ENCODE measurements at regions not wholly inside any gene's neighbourhood (a gene's known extent, or its start where the extent isn't known, plus 50 kb on each side); places are given as distances from the start of the nearest gene placed in this dataset.
"Not testable (repeated sequence)": the region's sequence is repeated elsewhere in the genome, so short reads cannot be mapped to it uniquely, and the experiment has no call there.

DNA sequence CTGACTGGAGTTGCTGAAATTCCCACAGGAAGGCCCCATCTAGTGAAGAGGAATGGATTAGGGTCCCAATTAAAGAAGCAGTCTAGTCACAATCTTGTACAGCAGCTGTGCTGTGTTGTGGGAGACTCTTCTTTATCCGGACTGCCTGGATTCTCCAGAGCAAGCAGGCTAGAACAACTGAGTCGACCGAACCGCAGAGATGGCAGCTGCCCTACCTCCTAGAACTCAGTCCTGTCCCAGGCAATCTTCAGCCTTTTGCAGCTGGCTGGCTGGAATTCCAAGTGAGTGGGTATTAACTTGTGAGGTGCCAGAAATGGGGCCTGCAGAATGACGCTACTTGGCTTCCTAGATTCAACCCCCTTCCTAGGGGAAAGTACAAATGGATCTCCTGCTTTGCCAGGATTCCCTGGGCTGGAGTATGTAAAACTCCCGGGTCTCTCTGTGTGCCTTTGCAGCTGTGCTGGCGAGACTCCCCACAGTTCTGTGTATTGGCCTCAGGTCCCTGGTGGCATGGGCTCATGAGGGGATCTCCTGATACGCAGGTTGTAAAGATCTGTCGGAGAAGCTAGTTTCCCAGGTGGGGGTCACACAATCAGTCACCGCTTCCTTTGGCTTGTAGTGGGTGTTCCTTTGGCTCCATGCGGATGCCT lies 1952.6 kb upstream of the LRRTM1 start:
- no peak for DNase-seq

- DNase-seq = no peak
These were observed 1951.7 kb upstream of the LRRTM1 start for GRCh38 chr2:82256288-82256687.

DNA sequence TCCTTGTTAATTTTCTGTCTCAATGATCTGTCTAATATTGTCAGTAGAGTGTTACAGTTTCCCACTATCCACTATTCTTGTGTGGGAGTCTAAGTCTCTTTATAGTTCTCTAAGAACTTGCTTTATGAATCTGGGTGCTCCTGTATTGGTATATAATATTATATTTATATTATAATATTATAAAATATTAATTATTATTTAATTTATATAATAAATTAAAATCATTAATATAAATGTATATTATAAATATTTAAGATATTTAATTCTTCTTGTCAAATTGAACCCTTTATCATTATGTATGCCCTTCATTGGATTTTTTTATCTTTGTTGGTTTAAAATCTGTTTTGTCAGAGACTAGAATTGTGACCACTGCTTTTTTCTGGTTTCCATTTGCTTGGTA lies 1950.2 kb upstream of the LRRTM1 start:
- DNase-seq = no peak

DNA sequence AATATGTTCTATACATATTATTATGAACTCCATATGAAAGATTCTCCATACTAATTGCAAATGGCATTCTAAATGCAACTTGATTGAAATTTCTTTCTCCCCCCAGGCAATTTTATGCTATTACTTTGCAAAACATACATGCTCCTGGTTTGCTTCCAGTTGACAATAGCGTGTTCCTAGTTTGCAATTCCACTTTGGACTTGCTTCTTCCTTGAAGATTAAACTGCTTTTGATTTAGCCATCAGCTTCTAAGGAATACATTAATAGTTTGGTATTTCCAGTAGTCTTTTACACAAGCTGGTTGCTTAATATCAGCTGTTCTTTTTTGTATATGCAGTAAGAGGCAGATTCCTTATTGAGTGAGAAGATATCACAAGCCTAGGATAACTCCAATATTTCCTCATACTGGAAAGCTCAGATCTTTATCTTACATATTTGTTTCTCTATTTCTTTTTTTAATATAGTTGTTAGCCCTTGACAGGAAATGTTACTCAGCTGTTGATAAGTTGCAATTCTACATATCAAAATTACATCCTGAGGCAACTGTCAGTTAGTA lies 1941.7 kb upstream of the LRRTM1 start:
- DNase-seq = no peak

DNA sequence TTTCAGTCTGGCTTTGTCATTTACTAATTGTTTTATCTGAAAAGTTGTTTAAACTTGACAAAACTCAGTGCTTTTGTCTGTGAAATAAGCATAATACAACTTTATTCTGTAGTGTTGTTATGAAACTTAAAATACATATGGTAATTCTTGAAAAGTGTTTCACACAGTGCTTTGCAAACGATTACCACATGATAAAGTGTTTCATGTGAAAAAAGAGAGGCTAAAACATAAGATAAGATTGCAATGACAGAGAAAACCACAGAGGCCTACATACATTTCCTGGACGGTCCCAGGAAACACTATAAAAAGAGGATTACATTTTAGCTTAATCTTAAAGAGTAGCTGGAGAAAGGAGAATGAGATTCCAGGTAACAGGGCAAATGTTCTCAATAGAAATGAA lies 1934.6 kb upstream of the LRRTM1 start:
- DNase-seq = no peak

DNA sequence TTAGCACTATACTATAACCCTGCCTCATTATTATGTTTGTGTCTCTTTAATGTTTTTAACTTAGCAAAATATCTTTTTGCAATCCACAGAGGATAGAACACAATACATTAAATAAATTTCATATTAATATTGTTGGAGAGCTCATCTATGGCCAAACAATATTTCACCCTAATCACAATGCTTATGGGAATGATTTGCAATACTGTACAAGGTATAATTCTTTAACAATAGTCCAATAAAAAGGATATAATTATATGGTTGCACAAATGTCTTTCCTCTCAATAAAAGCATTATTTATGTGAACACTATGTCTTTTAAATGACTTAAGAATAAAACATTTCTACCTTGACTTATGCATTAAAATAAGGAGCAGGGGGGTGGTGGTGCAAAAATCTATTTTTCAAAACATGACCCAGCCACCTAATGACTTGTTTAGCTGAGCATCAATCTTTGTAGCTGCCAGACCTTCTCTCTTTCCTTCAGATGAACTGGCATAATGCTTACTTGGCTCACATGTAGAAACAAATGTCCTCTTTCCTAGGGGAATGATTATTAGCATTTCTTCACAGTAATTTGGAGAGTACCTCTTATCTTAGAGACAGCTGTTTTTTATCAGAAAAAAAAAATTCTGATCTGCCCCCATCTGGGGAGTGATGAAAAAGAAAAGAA lies 1933.6 kb upstream of the LRRTM1 start:
- DNase-seq = no peak

DNA sequence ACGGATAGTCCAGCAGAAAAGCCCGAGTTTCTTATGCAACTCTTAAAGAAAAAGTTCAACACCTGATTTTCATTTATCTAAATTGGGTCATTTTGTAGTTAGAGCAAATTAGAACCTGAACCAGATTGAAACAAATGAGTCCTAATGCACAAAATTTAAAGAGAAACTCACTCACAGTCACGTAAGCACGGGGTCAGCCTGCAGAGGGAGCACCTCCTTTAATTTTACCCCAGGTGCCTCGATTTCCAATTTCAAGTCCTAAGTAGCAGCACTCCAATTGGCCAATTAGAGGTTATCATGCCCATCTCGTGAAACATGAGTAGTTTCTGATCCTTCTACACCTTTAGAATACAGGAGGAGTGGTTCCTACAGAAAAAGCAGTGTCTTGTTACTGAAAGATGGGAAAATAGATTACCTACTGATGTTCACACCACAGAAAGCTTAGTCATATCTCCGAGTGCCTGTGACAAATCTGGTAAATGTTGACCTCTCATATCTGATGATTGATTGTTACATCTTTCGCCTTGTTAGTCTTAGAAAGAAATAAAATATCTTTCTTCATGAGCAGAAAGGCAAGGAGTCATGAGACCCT lies 1929.8 kb upstream of the LRRTM1 start:
- no peak for DNase-seq

- no peak for DNase-seq
These were observed 1929.3 kb upstream of the LRRTM1 start for GRCh38 chr2:82233806-82234205.

GRCh38 chr2:82230406-82230805 lies 1925.9 kb upstream of the LRRTM1 start:
- DNase-seq = no peak

DNA sequence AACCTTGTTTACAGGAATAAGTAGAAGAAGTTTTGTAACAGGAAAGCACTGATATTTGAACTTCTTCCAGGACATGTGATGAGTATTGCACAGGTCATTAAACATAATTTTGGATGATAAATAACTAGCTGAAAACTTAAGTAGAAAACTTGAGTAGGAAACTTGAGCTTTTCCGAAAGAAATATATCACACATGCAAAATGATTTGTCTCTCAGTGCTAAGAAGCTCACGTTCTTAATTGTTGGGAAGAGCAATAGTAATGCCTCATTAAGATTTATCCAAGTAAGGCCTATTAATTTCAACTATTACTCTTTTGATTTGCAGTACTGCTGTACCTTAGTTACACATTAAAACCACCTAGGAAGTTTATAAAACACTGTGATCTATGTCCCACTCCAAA lies 1921.9 kb upstream of the LRRTM1 start:
- no peak for DNase-seq

DNA sequence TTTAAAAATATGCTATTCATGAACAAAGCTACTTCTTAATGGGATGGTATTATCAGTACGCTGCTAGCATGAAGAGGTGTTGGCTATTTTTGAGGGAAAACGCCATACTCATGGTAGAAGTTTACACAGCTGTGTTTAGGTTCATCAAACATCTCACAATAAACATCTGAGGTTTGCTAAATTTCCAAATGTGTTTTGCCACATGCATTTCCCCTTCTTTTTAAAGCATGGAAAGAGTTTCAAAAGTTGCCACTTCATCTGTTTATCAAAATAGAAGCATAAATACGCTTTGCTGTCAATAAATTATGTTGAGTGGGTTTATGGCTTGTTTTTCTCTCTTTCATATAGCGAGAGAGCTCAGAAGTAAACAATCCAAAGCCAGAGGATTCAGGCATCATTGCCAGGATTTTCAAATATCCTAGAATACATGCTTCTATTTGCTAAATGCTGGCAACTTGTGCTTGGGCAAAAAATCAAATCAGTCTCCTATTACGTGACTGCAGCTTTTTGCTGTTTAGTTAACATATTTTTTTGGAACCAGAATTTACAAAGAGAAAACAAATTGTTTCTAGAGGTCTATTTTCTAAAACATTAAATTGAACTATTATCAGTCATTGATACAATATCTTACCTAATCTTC lies 1919.9 kb upstream of the LRRTM1 start:
- DNase-seq = peak; percentile 32

- no peak for DNase-seq
These were observed 1910.7 kb upstream of the LRRTM1 start for GRCh38 chr2:82215212-82215611.

- DNase-seq = no peak
These were observed 1894.9 kb upstream of the LRRTM1 start for GRCh38 chr2:82199493-82199852.

DNA sequence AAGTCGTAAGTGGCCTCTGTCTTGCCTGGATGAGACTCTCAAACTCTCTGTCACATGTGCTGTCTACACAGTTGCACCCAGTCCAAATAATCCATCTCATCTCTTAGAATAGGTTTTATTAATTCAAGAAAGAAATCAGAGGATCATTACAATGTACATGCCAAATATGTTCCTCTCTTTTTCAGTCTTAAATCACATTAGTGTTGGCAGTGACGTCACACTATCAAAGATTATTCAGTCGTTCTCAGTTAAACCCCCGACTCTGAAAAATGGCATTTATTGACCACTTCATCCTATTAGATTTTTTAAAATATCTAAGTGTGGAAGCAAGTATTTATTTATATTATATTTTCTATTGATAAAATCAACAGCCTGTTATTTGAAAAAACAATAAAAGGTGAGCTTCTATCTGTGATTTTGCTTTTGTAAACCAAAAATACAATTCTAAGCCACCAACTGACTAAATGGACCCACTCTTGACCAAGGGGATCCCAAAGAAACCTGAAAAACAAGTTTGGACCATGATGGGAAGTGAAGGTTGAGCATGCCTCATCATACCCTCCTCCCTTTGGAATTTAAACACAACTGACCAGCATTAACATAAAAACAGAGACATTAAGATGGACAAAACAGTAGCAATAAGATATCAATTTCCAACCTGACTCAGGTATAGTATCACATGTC lies 1894.4 kb upstream of the LRRTM1 start:
- DNase-seq = no peak

DNA sequence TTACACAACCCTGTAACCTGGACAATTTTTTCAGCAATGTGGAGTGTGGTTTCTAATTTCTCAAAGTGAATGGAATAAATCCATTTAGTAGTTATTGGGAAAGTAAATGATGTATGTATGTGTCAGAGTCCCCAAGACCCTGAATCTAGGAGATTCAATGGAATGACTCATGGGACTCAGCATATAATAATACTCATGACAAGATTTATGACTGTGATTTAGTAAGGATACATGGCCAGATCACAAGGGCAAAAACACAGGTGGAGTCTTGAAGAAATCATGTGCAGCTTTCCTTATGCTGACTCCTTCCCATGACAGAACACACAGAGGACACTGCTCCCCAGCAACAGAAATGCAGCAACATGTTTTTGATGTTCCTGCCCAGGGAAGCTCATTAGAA lies 1877.7 kb upstream of the LRRTM1 start:
- no peak for DNase-seq

DNA sequence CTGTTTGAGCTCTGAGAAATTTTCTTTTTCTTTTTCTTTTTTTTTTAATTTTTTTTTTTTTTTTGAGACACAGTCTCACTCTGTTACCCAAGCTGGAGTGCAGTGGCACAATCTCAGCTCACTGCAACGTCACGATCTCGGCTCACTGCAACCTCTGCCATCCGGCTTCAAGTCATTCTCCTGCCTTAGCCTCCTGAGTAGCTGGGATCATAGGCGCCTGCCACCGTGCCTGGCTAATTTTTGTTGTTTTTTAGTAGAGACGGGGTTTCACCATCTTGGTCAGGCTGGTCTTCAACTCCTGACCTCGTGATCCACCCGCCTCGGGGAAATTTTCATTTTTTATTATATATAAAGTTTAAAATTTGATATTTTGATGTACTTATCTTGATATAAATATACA lies 1870.7 kb upstream of the LRRTM1 start:
- DNase-seq = not testable (repeated sequence)

- DNase-seq = no peak
These were observed 1867.9 kb upstream of the LRRTM1 start for GRCh38 chr2:82172483-82172882.

DNA sequence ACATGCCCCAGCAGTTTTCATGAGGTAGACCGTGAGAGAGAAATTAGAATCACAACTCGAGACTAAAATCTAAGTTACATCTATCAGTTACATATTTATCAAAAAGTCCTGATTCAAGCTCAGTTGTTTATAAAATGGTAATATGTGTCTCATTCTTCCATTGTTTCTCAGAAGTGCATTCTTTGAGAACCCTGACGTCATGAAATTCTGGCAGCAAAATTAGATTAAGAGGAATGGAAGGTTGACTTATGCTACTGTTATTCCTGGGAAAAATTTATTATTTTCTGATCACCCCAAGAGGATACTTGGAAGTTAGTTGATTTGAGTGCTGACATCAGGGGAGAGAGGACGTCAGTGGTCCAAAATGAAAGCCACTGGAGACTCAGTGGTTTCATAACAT lies 1864.8 kb upstream of the LRRTM1 start:
- DNase-seq = no peak

- no peak for DNase-seq
These were observed 1860.8 kb upstream of the LRRTM1 start for GRCh38 chr2:82165377-82165776.

- no peak for DNase-seq
These were observed 1853.6 kb upstream of the LRRTM1 start for GRCh38 chr2:82158150-82158549.

DNA sequence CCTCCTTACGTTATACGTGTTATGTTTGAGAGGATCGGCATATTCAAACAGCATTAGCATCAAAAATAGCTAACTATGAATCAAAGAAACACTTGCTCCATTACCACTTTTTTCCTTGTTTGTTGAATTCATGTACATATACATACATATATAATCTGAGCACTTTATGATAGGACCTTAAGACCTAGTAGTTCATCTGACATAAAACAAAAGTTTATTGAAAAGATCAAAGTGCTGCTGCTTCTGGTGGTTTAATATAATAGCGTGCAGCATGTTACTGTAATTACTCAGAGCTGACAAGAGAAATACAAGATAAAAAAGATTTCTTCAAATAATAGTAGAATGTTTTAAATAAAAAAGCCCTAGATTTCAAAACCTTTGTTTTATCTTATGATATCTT lies 1850.9 kb upstream of the LRRTM1 start:
- no peak for DNase-seq

DNA sequence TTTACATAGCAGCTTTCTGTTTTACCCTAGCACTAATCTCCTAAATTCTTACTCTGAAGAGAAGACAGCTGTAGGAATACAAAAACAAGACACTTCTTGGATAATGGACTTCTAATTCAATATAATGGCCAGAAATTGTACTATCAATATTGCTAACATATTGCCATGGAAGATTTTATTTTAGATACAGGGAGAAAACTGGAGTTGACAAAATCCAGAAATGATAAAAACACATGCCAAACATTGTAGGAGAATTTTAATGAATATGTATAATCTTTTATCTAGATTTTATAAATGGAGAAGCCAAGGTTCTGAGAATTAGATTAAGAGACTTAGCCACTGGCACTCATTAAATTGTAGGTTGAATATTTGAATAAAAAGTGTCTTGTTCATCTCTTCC lies 1838.8 kb upstream of the LRRTM1 start:
- DNase-seq = no peak

- DNase-seq = peak; percentile 64
These were observed 1835.5 kb upstream of the LRRTM1 start for GRCh38 chr2:82139979-82140611.
